ENCODE measurements at regions not wholly inside any gene's neighbourhood (a gene's known extent, or its start where the extent isn't known, plus 50 kb on each side); places are given as distances from the start of the nearest gene placed in this dataset.

- Mint-ChIP-seq H3K27me3 (no peaks in the 10 kb centered on the region), H3K9me3 (ENCODE audit: low read depth) (no peaks in the 10 kb centered on the region), H3K4me3 (no peak overlapping the region), H3K27ac (no peak overlapping the region), H3K36me3 (no peaks in the 10 kb centered on the region), H3K4me1 (ENCODE audit: low read depth) (no peaks in the 10 kb centered on the region)
Observed at GRCh38 chr2:129722306-129723019, 257.0 kb upstream of the RAB6C start.

DNA sequence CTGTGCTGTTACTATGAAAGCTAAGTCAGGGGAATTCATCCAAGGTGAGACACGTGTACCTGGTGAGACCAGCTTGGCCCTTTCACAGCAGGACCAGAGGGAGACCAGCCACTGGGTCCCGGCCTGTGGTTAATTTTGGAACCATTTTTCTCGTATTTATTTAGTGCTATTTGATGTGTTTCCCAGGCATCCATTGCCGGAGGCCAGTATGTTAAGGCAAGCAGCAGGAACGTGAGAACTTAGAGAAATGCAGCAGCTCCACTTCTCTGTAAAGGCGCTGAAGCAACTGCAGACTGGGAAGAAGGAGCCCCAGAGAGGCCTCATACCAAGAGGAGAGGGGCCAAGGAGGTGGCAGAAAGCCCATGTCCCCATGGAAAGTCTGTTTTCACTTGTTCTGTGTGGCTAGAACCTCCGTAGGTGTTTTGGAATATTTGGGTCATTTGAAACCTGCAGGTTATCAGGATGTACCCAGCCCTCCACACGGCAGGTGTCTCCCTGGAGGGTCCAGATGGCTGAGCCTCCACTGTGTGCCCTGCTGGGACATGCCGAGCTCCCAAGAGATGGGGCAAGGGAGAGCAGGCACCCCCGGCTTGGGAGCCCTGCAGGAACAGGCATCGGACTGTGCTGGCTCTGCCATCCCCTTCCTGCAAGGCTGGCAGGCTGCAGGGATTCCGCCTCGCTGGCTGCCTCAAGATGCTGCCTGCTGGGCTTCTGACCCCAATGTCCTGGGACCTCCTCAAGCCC, 256.0 kb upstream of the RAB6C start:
- Mint-ChIP-seq H3K36me3 (no peaks in the 10 kb centered on the region), H3K27me3 (no peaks in the 10 kb centered on the region), H3K9me3 (ENCODE audit: low read depth) (no peaks in the 10 kb centered on the region), H3K4me3 (no peak overlapping the region), H3K4me1 (ENCODE audit: low read depth) (no peaks in the 10 kb centered on the region), H3K27ac (no peak overlapping the region)

GRCh38 chr2:129724021-129724757, 255.3 kb upstream of the RAB6C start:
- Mint-ChIP-seq H3K27ac (no peak overlapping the region), H3K36me3 (no peaks in the 10 kb centered on the region), H3K9me3 (ENCODE audit: low read depth) (no peaks in the 10 kb centered on the region), H3K4me3 (no peak overlapping the region), H3K27me3 (no peaks in the 10 kb centered on the region), H3K4me1 (ENCODE audit: low read depth) (no peaks in the 10 kb centered on the region)

GRCh38 chr2:129726216-129726615, 253.2 kb upstream of the RAB6C start:
- no peak overlapping the region for H3K4me3 Mint-ChIP-seq
- no peaks in the 10 kb centered on the region for H3K27me3 Mint-ChIP-seq
- no peaks in the 10 kb centered on the region for H3K4me1 Mint-ChIP-seq (ENCODE audit: low read depth)
- no peaks in the 10 kb centered on the region for H3K36me3 Mint-ChIP-seq
- H3K27ac Mint-ChIP-seq, result no peak overlapping the region
- H3K9me3 Mint-ChIP-seq (ENCODE audit: low read depth), result no peaks in the 10 kb centered on the region

GRCh38 chr2:129727286-129727685, 252.2 kb upstream of the RAB6C start:
- no peaks in the 10 kb centered on the region for H3K4me1 Mint-ChIP-seq (ENCODE audit: low read depth)
- no peak overlapping the region for H3K27ac Mint-ChIP-seq
- H3K27me3 Mint-ChIP-seq, result no peaks in the 10 kb centered on the region
- H3K9me3 Mint-ChIP-seq (ENCODE audit: low read depth), result no peaks in the 10 kb centered on the region
- H3K36me3 Mint-ChIP-seq, result no peaks in the 10 kb centered on the region
- no peak overlapping the region for H3K4me3 Mint-ChIP-seq

DNA sequence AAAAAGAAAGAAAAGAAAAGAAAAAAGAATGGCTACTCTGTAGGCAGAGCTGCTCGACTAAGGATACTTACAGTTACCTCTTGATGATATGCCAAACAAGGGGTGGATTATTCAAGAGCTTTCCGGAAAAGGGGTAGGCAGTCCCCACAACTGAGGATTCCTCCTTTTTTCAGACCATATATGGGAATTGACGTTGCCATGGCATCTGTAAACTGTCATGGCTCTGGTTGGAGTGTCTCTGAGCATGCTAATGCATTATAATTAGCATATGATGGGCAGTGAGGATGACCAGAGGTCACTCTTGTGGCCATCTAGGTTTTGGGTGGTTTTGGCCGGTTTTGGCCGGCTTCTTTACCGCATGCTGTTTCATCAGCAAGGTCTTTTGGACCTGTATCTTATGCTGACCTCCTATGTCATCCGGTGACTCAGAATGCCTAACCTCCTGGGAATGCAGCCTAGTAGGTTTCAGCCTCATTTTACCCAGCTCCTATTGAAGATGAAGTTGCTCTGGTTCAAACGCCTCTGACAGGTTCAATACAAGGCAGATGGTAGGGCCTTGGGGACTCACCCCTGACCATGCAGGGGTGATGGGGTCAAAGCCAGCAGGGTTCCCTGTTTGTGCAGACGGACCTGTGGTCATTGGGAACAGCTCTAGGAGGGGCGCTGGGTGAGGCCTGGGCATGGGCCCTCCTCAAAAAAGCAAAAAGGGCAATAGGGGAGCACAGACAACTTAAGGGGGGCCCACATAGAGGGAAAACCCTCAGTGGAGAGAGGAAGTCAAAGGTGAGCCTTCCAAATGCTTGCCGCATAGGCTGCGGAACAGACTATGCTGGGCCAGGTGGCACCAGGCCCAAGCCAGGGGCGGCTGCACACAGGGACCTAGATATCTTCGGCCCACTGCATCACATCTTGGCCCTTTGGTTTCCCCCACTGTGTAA, 251.2 kb upstream of the RAB6C start:
- H3K4me1 Mint-ChIP-seq (ENCODE audit: low read depth), result no peaks in the 10 kb centered on the region
- H3K36me3 Mint-ChIP-seq, result no peaks in the 10 kb centered on the region
- H3K9me3 Mint-ChIP-seq (ENCODE audit: low read depth), result no peaks in the 10 kb centered on the region
- no peak overlapping the region for H3K27ac Mint-ChIP-seq
- H3K27me3 Mint-ChIP-seq, result no peaks in the 10 kb centered on the region
- H3K4me3 Mint-ChIP-seq, result no peak overlapping the region

- H3K36me3 Mint-ChIP-seq, result no peaks in the 10 kb centered on the region
- no peaks in the 10 kb centered on the region for H3K4me1 Mint-ChIP-seq (ENCODE audit: low read depth)
- no peaks in the 10 kb centered on the region for H3K27me3 Mint-ChIP-seq
- H3K9me3 Mint-ChIP-seq (ENCODE audit: low read depth), result no peaks in the 10 kb centered on the region
- H3K27ac Mint-ChIP-seq, result no peak overlapping the region
- H3K4me3 Mint-ChIP-seq, result no peak overlapping the region
Observed at GRCh38 chr2:129729011-129729410, 250.5 kb upstream of the RAB6C start.

DNA sequence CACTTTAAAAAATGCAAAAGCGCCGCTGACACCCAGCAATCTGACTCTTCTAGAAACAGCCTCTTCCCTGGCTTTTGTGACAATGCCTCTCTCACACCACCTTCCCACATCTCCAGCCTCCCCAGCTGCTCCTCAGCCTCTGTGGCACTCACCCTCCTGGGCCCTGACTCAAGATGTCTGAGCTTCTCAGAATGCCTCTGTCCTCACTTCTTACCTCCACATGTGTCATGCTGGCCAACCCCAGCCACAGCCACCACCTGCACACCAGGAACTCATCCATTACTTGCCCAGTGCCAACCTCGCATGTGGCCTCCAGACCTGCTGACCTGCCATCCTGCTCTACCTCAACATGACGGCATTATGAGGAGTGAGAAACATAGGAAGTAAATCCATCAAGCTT, 249.8 kb upstream of the RAB6C start:
- Mint-ChIP-seq H3K4me3 (no peak overlapping the region), H3K27me3 (no peaks in the 10 kb centered on the region), H3K36me3 (no peaks in the 10 kb centered on the region), H3K27ac (no peak overlapping the region), H3K4me1 (ENCODE audit: low read depth) (no peaks in the 10 kb centered on the region), H3K9me3 (ENCODE audit: low read depth) (no peaks in the 10 kb centered on the region)

- Mint-ChIP-seq H3K27ac (no peak overlapping the region), H3K36me3 (no peaks in the 10 kb centered on the region)
Observed at GRCh38 chr2:129730979-129731378, 248.5 kb upstream of the RAB6C start.

GRCh38 chr2:129731907-129732629, 247.4 kb upstream of the RAB6C start:
- H3K27ac Mint-ChIP-seq, result no peak overlapping the region
- H3K4me1 Mint-ChIP-seq (ENCODE audit: low read depth), result no peaks in the 10 kb centered on the region
- H3K36me3 Mint-ChIP-seq, result no peaks in the 10 kb centered on the region
- no peaks in the 10 kb centered on the region for H3K9me3 Mint-ChIP-seq (ENCODE audit: low read depth)
- no peaks in the 10 kb centered on the region for H3K27me3 Mint-ChIP-seq
- H3K4me3 Mint-ChIP-seq, result no peak overlapping the region

More at GRCh38 chr2:129730979-129731378, 248.5 kb upstream of the RAB6C start:
- no peaks in the 10 kb centered on the region for H3K9me3 Mint-ChIP-seq (ENCODE audit: low read depth)
- H3K4me3 Mint-ChIP-seq, result no peak overlapping the region
- no peaks in the 10 kb centered on the region for H3K4me1 Mint-ChIP-seq (ENCODE audit: low read depth)
- H3K27me3 Mint-ChIP-seq, result no peaks in the 10 kb centered on the region

DNA sequence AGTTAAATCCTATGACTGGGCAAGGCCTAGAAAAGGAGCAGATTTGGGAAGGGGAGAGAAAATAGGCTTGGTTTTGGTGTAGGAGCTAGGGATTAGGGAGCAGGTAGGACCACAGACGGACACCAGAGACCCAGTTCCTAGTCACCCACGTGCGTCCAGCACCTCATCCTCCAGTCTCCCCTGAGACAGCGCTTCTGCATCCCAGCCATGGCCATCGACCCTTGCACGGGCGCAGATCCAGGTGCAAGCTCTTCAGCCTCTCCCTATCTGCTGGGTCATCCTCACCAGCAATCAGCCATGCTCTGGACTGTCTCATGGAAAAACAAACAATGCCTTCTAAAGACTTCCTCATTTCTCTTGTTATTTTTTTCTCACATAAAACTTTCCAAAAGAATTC, 246.8 kb upstream of the RAB6C start:
- Mint-ChIP-seq H3K27me3 (no peaks in the 10 kb centered on the region), H3K27ac (no peak overlapping the region), H3K4me3 (no peak overlapping the region), H3K36me3 (no peaks in the 10 kb centered on the region), H3K9me3 (ENCODE audit: low read depth) (no peaks in the 10 kb centered on the region), H3K4me1 (ENCODE audit: low read depth) (no peaks in the 10 kb centered on the region)

- no peak overlapping the region for H3K27ac Mint-ChIP-seq
- H3K27me3 Mint-ChIP-seq, result no peaks in the 10 kb centered on the region
- no peaks in the 10 kb centered on the region for H3K36me3 Mint-ChIP-seq
- H3K4me3 Mint-ChIP-seq, result no peak overlapping the region
- no peaks in the 10 kb centered on the region for H3K4me1 Mint-ChIP-seq (ENCODE audit: low read depth)
- no peaks in the 10 kb centered on the region for H3K9me3 Mint-ChIP-seq (ENCODE audit: low read depth)
Observed at GRCh38 chr2:129733041-129733440, 246.4 kb upstream of the RAB6C start.

GRCh38 chr2:129733579-129733978, 245.9 kb upstream of the RAB6C start:
- no peak overlapping the region for H3K27ac Mint-ChIP-seq
- H3K4me1 Mint-ChIP-seq (ENCODE audit: low read depth), result no peaks in the 10 kb centered on the region
- no peaks in the 10 kb centered on the region for H3K9me3 Mint-ChIP-seq (ENCODE audit: low read depth)
- H3K27me3 Mint-ChIP-seq, result no peaks in the 10 kb centered on the region
- no peaks in the 10 kb centered on the region for H3K36me3 Mint-ChIP-seq
- no peak overlapping the region for H3K4me3 Mint-ChIP-seq
